Esophagus (tissue), 2 donors: ENCODE measurements at regions not wholly inside any gene's neighbourhood (a gene's known extent, or its start where the extent isn't known, plus 50 kb on each side); places are given as distances from the start of the nearest gene placed in this dataset.

Experiments
- H3K27ac ChIP-seq, 2 donors: one replicate each; pipeline ENCODE4 v1.5.1; 2013; ENCODE audit warnings: low read depth in 2 of 2, mild to moderate bottlenecking in 2 of 2, inconsistent platforms in 1 of 2, low read length in 1 of 2, moderate library complexity in 1 of 2
- H3K27me3 ChIP-seq, 2 donors: one replicate each; pipeline ENCODE4 v1.6.1; 2013; ENCODE audit warnings: low read length in 2 of 2, control low read depth in 1 of 2, mild to moderate bottlenecking in 1 of 2; ENCODE audit not compliant: insufficient read depth in 2 of 2, control insufficient read depth in 1 of 2
- H3K36me3 ChIP-seq, 2 donors: one replicate each; pipeline ENCODE4 v1.6.1; 2013; ENCODE audit warnings: low read length in 1 of 2; ENCODE audit not compliant: control insufficient read depth in 2 of 2, insufficient read depth in 2 of 2
- H3K4me1 ChIP-seq, 2 donors: one replicate each; pipeline ENCODE4 v1.6.1; 2013; ENCODE audit warnings: low read length in 1 of 2; ENCODE audit not compliant: control insufficient read depth in 2 of 2, insufficient read depth in 2 of 2
- H3K4me3 ChIP-seq, 2 donors: one replicate each; pipeline ENCODE4 v1.5.1; 2013; ENCODE audit warnings: low read length in 2 of 2, mild to moderate bottlenecking in 2 of 2, low read depth in 1 of 2, moderate library complexity in 1 of 2
- H3K9me3 ChIP-seq, 2 donors: one replicate each; pipeline ENCODE4 v1.6.1; 2013; ENCODE audit warnings: mild to moderate bottlenecking in 2 of 2, low read depth in 1 of 2, low read length in 1 of 2, moderate library complexity in 1 of 2; ENCODE audit not compliant: control insufficient read depth in 2 of 2, insufficient read depth in 1 of 2
- WGBS, 2 donors: extraction: QIAGEN DNeasy Blood & Tissue Kit; methylation state at CpG; one replicate each; pipeline ENCODE4 v1.1.7; 2013; 5-methylcytosine and 5-hydroxymethylcytosine counted together
- donor health status: healthy with polysubstance abuse.
- donor health status: Bipolar disorder and iron deficiency.

DNA sequence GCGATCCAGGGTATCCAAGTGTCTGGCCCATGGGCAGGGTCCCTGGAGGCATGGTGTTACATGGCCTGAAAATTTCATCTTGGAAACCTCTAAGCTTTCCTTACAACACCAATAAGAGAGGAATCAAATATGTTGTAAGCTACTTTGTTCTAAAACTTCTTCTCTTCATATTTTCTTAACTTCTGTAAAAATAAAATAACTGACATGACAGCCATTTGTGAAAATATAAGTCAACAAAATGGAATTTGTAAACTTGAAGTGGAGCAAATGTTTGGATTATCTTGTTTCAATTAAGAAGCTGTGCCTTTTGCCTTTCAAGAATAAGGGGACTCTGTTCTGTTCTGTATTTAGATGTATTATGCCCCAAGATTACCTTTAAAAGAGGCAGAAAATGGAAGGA, 319.7 kb downstream of the LPIN1 start:
- WGBS, 2 donors, result 93% methylated on average over 1 of the region's 1 CpG

DNA sequence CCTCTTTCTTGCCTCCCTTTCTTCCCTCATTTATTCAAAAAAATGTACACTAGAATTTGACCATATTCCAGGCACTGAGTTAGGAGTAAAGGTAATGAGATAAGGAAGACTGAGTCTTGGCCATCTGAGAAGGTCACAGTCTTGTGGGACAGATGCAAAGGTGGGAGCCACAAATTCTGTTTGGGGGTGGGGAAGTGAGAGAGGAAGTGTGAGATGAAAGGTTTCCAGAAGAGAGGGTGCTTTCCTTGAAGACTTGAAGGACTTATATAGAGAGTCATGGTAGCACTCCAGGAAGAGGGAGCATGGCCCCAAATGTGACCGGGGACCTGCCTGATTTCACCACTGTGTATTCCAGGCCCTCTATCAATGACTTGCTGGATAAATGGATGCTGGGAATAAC, 320.6 kb downstream of the LPIN1 start:
- Histone ChIP-seq H3K9me3 (no peaks in the 10 kb centered on the region), H3K27ac (no peak overlapping the region), H3K4me3 (no peak overlapping the region), H3K27me3 (peaks cover 0 to 4% of the 10 kb centered on the region in 2 donors), H3K36me3 (no peaks in the 10 kb centered on the region), H3K4me1 (no peaks in the 10 kb centered on the region)
- 91 to 92% methylated on average over 1 of the region's 1 CpG for WGBS, 2 donors

More for the DNA sequence above, 319.7 kb downstream of the LPIN1 start:
- Histone ChIP-seq H3K4me1 (no peaks in the 10 kb centered on the region), H3K36me3 (no peaks in the 10 kb centered on the region), H3K27me3 (peaks cover 0 to 4% of the 10 kb centered on the region in 2 donors), H3K9me3 (no peaks in the 10 kb centered on the region), H3K4me3 (no peak overlapping the region), H3K27ac (no peak overlapping the region)

DNA sequence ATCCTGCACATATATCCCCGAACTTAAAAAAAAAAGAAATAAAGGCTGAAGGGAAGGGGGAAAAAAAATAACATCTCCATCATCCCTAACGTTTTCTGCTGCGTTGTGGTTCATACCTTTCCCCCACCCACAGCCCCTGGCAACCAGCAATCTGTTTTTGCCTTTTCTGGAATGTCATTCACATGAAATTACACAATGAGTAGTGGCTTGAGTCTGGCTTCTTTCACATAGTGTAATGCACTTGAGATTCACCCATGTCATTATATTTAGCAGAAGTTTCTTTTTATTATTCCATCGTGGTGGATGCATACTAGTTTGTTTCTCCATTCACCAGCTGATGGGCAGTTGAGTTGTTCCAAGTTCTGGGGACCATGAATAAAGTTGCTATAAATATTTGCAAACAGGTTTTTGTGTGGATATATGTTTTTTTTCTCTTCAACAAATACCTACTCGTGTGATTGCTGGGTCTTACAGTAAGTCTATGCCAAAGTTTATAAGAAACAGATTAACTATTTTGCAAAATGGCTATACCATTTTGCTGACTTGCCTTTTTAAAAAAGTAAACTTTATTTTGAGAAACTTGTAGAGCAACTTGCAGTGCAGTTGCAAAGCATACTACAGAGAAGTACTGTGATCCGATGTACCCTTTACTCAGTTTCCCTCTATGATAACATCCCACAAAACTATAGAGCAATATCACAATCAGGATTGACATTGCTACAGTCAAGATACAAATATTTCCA, 322.5 kb downstream of the LPIN1 start:
- Histone ChIP-seq H3K36me3 (no peaks in the 10 kb centered on the region), H3K4me1 (no peaks in the 10 kb centered on the region), H3K4me3 (no peak overlapping the region), H3K27me3 (peaks cover 0 to 4% of the 10 kb centered on the region in 2 donors), H3K9me3 (no peaks in the 10 kb centered on the region), H3K27ac (no peak overlapping the region)
- WGBS, 2 donors, result 59 to 64% methylated on average over 6 of the region's 6 CpGs

DNA sequence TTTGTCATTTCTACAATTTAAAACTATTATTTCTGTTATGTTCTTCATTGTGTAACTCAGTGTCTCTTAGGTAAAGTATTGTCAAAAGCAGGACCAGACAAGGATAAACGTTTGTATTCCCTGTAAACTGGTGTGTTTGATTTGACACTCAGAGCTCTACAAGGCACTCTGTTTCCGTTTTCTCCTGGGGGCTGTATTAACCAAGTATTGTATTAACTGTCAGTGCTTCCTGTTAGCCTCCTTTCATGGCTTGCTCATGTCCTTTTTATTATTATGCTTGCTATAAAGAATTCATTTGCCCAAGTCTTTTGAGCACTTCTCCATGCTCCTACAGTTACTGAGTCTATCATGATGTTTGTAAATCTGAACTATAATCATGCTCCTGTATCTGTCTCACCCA, 323.7 kb downstream of the LPIN1 start:
- no peaks in the 10 kb centered on the region for H3K36me3 ChIP-seq
- H3K9me3 ChIP-seq, result no peaks in the 10 kb centered on the region
- H3K4me1 ChIP-seq, result no peaks in the 10 kb centered on the region
- 37 to 48% methylated on average over 2 of the region's 2 CpGs for WGBS, 2 donors
- no peak overlapping the region for H3K4me3 ChIP-seq
- H3K27me3 ChIP-seq, result peaks cover 0 to 4% of the 10 kb centered on the region in 2 donors
- no peak overlapping the region for H3K27ac ChIP-seq

DNA sequence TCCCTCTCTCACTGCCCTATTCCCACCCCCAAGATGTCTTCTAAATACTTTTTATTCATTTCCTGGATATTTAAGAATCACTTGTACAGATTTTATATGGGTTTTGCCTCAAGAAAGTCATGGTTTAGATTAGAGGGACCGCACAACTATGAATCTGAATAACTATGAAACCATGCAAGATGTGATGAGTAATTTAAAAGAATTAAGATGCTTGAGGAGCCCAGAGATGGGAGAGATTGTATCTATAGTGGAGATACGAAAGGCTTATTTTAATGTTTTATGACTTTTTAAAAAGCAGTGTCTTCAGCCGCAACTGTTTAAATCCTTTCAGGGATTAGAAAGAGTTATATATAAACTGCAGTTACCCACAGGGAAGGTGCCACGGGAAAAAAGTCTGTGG, 324.1 kb downstream of the LPIN1 start:
- 89% methylated on average over 4 of the region's 4 CpGs for WGBS, 2 donors

DNA sequence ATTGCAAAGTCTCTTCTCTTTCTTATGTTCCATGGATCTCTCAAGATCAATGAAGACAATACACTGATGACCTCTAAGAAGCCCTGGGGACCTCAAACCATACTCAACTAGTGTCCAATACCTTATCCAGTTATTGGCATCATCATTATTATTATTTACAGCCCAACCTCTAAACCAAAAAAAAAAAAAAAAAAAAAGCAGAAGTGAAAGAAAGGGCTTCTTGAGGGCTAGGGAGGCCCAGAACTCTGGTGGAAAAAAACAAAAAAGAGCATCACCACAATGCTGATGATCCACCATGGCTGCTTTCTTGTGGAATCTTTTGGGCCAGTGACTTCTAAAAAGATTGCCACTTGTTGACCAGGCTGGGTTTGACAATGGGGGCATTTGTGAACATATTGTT, 324.9 kb downstream of the LPIN1 start:
- Histone ChIP-seq H3K4me3 (no peak overlapping the region), H3K9me3 (no peaks in the 10 kb centered on the region), H3K36me3 (no peaks in the 10 kb centered on the region), H3K27ac (no peak overlapping the region), H3K27me3 (peaks cover 0 to 4% of the 10 kb centered on the region in 2 donors), H3K4me1 (no peaks in the 10 kb centered on the region)

More for the DNA sequence above, 324.1 kb downstream of the LPIN1 start:
- H3K27me3 ChIP-seq, result peaks cover 0 to 4% of the 10 kb centered on the region in 2 donors
- no peak overlapping the region for H3K4me3 ChIP-seq
- H3K27ac ChIP-seq, result no peak overlapping the region
- no peaks in the 10 kb centered on the region for H3K4me1 ChIP-seq
- no peaks in the 10 kb centered on the region for H3K9me3 ChIP-seq
- H3K36me3 ChIP-seq, result no peaks in the 10 kb centered on the region

DNA sequence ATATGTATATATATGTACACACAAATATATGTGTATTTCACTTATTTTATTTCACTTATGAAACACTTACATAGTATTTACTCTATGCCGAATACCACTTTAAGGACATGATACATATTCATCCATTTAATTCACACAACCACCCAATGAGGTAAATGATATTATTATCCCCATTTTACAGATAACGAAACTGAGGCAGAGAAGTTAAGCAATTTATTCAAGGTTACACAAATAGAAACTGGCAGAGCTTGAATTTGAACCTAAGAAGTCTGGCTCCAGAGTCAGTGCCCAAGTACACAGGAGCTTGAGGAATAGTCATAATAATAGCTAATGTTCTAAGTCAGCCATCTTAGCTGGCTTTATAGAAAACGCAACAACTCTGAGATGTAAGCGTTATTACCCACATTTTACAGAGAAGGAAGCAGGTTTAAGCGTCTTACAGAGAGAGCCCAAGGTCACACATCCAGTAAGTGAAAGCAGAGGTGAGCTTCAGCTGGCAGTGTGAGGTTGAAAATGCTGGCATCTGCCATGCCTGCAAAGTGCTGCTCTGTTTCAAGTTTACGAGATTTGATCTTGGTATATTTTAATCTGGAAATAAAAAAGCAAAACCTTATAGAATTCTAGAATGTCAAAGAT, 326.9 kb downstream of the LPIN1 start:
- Histone ChIP-seq H3K27me3 (peaks cover 0 to 4% of the 10 kb centered on the region in 2 donors), H3K4me1 (no peaks in the 10 kb centered on the region), H3K36me3 (no peaks in the 10 kb centered on the region), H3K9me3 (no peaks in the 10 kb centered on the region), H3K27ac (no peak overlapping the region), H3K4me3 (no peak overlapping the region)
- WGBS, 2 donors, result 85 to 92% methylated on average over 6 of the region's 6 CpGs

DNA sequence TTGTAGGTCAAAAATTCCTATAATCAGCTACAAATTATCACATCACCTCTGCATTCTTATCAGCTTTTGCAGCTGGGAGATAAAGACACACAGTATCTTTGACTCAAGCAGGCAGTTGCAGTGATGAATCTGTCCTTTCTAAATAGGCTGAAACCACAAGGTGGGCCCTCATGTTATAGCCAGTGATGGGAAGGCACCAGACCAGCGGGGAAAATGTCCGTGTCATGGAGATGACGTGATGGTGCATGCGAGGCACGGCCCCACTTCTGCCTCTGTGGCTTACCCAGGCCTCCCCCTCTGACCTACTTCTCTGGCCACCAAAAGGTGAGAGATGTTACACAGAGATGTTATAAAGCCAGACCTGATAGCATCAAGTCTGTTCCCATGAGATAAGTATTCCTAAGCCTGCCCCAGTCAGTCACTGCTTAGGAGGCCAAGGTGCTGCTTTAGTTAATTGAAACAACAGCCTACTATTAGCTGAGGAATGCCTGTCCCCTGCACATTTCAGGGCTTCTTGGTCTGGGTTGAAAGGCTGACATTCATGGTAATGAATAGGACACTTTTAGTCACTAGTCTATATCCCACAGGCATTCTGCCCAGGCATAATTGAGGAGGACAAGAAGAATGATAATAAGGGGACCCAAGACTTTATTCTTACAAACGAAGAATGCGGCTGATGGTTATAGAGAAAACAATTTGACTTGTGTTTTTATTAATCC, 327.9 kb downstream of the LPIN1 start:
- peaks cover 0 to 4% of the 10 kb centered on the region in 2 donors for H3K27me3 ChIP-seq
- no peaks in the 10 kb centered on the region for H3K9me3 ChIP-seq
- no peaks in the 10 kb centered on the region for H3K4me1 ChIP-seq
- H3K27ac ChIP-seq, result no peak overlapping the region
- 79 to 84% methylated on average over 7 of the region's 7 CpGs for WGBS, 2 donors
- H3K36me3 ChIP-seq, result no peaks in the 10 kb centered on the region
- no peak overlapping the region for H3K4me3 ChIP-seq

DNA sequence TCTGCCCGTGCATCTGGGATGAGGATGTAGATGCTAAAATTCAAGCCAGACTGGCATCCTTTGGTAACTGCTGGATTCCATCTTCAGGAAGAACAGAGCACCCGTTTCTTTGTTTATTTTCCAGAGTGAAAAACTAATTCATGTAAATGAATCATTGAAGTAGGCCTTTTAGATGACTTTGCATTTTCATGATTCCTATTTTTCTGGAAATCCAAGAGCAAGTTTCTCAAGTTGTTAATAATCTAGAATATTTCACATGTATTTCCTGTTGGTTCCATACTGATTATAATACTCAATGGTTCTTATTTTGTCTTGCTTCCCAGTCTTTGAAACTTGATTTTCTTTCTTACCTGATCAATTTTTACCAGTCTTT, 328.4 kb downstream of the LPIN1 start:
- Histone ChIP-seq H3K36me3 (no peaks in the 10 kb centered on the region), H3K27ac (no peak overlapping the region), H3K4me3 (no peak overlapping the region), H3K4me1 (no peaks in the 10 kb centered on the region), H3K9me3 (no peaks in the 10 kb centered on the region), H3K27me3 (peaks cover 0 to 4% of the 10 kb centered on the region in 2 donors)
- WGBS, 2 donors, result 68 to 71% methylated on average over 2 of the region's 2 CpGs
